Heart right ventricle (tissue), 16 donors: ENCODE measurements at regions not wholly inside any gene's neighbourhood (a gene's known extent, or its start where the extent isn't known, plus 50 kb on each side); places are given as distances from the start of the nearest gene placed in this dataset.

ENCODE experiments used
- ATAC-seq, 8 donors: fragments of 200-7000 bp; cut with Tn5 transposase; one replicate each; pipeline ENCODE4 v1.9.1; 2020; ENCODE audit warnings: mild to moderate bottlenecking in 8 of 8, moderate library complexity in 8 of 8, moderate number of reproducible peaks in 1 of 8
- DNase-seq, 2 donors: peaks; one replicate each; pipeline ENCODE4 v3.0.0-alpha.2; 2020
- H3K27ac ChIP-seq, 10 donors: fragments of 200-600 bp; sonication (generic) in 2 of 10; one replicate each; pipeline versions ENCODE4 v1.5.0 to v1.8.0; 2020 to 2022; ENCODE audit warnings: mild to moderate bottlenecking in 3 of 10
- H3K27me3 ChIP-seq, 7 donors: fragments of 200-600 bp; one replicate each; pipeline ENCODE4 v1.8.0; 2021 to 2022; ENCODE audit warnings: mild to moderate bottlenecking in 2 of 7
- H3K36me3 ChIP-seq, 9 donors: fragments of 200-600 bp; sonication (generic) in 1 of 9; one replicate each; pipeline versions ENCODE4 v1.5.0 to v1.8.0; 2020 to 2022; ENCODE audit warnings: mild to moderate bottlenecking in 2 of 9
- H3K4me1 ChIP-seq, 9 donors: fragments of 200-600 bp; sonication (generic) in 1 of 9; one replicate each; pipeline versions ENCODE4 v1.5.0 to v1.8.0; 2020 to 2022; ENCODE audit warnings: mild to moderate bottlenecking in 4 of 9
- H3K4me3 ChIP-seq, 10 donors: fragments of 200-600 bp; sonication (generic) in 2 of 10; one replicate each; pipeline versions ENCODE4 v1.5.0 to v1.8.0; 2020 to 2022; ENCODE audit warnings: mild to moderate bottlenecking in 7 of 10, moderate library complexity in 2 of 10
- H3K9me3 ChIP-seq, 11 donors: fragments of 200-600 bp in 10 of 11; sonication (generic) in 2 of 11; one replicate each; pipeline versions ENCODE4 v1.5.0 to v1.8.0; 2013 to 2022; ENCODE audit warnings: mild to moderate bottlenecking in 2 of 11, control low read depth in 1 of 11, moderate library complexity in 1 of 11
- CTCF ChIP-seq, 9 donors: fragments of 200-600 bp; sonication (generic) in 2 of 9; IDR thresholded peaks; one replicate each; pipeline versions ENCODE4 v1.5.0 to v1.8.0; 2021 to 2022; ENCODE audit warnings: antibody characterized with exemption in 9 of 9, mild to moderate bottlenecking in 5 of 9, moderate library complexity in 1 of 9
- WGBS, 2 donors: extraction: QIAGEN DNeasy Blood & Tissue Kit; methylation state at CpG; one replicate each; pipeline ENCODE4 v1.1.7; 2013; ENCODE audit warnings: inconsistent platforms in 1 of 2; 5-methylcytosine and 5-hydroxymethylcytosine counted together
- intact Hi-C, 10 donors: fragments of 100-400 bp; cut with DNase I; formaldehyde crosslinking; loops; one replicate each; pipeline versions ENCODE4 v1.11.1 to v1.14.2; 2022
- donor health status: Arrhythmogenic right ventricular cardiomyopathy.
- donor health status: ischemic (EF 13 %, LVEDD 7.1; RV severe dilation, severe dysfunction).
- donor health status: healthy with polysubstance abuse.
- donor health status: DM: no; HTN: yes; CAD: no.
- donor health status: DM: no; HTN: no; CAD: no.
- donor health status: ischemic (EF 25% LVEDD 6.9; RV normal size, moderate dysfunction).
- donor health status: ischemic (EF 25% LVEDD 5.7; RV mildly dilated, moderate dysfunction).
- donor health status: healthy.
- donor health status: DM: yes; HTN: yes; CAD: no.
- donor health status: Ischemic cardiomyopathy.
- donor health status: ischemic (EF 35%, LVEDD 5.7; RV mildly dilated, moderate dysfunction).
- donor health status: nonischemic (EF 11% LVEDD 7.7; RV severe dilation, severe dysfunction).
- donor health status: DM: yes; HTN: yes; CAD: no.
- donor health status: PGD.
- donor health status: ischemic (EF 29% LVEDD 5.4; RV normal size, mild dysfunction).
- donor health status: nonischemic (EF 23%, LVEDD 6.1; RV moderate dilation, normal function).

GRCh38 chr1:219071209-219071608 lies 102.5 kb upstream of the LYPLAL1 start:
- Histone ChIP-seq H3K9me3 (peaks cover 0 to 12% (median 0%) of the 10 kb centered on the region in 11 donors), H3K27me3 (no peaks in the 10 kb centered on the region), H3K27ac (no peak overlapping the region), H3K4me3 (no peak overlapping the region), H3K36me3 (no peaks in the 10 kb centered on the region), H3K4me1 (peaks cover 0 to 10% (median 6%) of the 10 kb centered on the region in 9 donors)
- DNase-seq (no peak), ATAC-seq (no peak)
- WGBS, 2 donors: 91 to 94% methylated on average over 4 of the region's 4 CpGs
- no peak for TF ChIP-seq CTCF (IDR thresholded peaks at IDR 0.05)
- intact Hi-C loops: no loop called here

GRCh38 chr1:219072329-219072728 lies 101.3 kb upstream of the LYPLAL1 start:
- WGBS, 2 donors: 92 to 97% methylated on average over 5 of the region's 5 CpGs
- no peaks in the 10 kb centered on the region for H3K36me3 ChIP-seq
- TF ChIP-seq CTCF (IDR thresholded peaks at IDR 0.05): no peak
- H3K4me3 ChIP-seq: no peak overlapping the region
- intact Hi-C loops: no loop called here
- H3K4me1 ChIP-seq: peaks cover 0 to 11% (median 0%) of the 10 kb centered on the region in 9 donors
- peaks cover 0 to 12% (median 0%) of the 10 kb centered on the region in 11 donors for H3K9me3 ChIP-seq
- no peak for DNase-seq
- no peaks in the 10 kb centered on the region for H3K27me3 ChIP-seq
- ATAC-seq: no peak
- no peak overlapping the region for H3K27ac ChIP-seq

- DNase-seq (no peak), ATAC-seq (peak in 1 of 8 donors; percentile 34)
- intact Hi-C loops: no loop called here
- H3K4me1 ChIP-seq: peaks cover 0 to 11% (median 0%) of the 10 kb centered on the region in 9 donors
- H3K9me3 ChIP-seq: peaks cover 0 to 12% (median 0%) of the 10 kb centered on the region in 11 donors
- no peaks in the 10 kb centered on the region for H3K36me3 ChIP-seq
- no peak overlapping the region for H3K27ac ChIP-seq
- TF ChIP-seq CTCF (IDR thresholded peaks at IDR 0.05): no peak
- H3K4me3 ChIP-seq: no peak overlapping the region
- 62 to 76% methylated on average over 5 of the region's 5 CpGs for WGBS, 2 donors
- no peaks in the 10 kb centered on the region for H3K27me3 ChIP-seq
Observed at GRCh38 chr1:219074084-219074728, 99.5 kb upstream of the LYPLAL1 start.

GRCh38 chr1:219075121-219075879 lies 98.4 kb upstream of the LYPLAL1 start:
- no peak for TF ChIP-seq CTCF (IDR thresholded peaks at IDR 0.05)
- Histone ChIP-seq H3K4me3 (no peak overlapping the region), H3K9me3 (peaks cover 0 to 10% (median 0%) of the 10 kb centered on the region in 11 donors), H3K4me1 (peaks cover 0 to 11% (median 0%) of the 10 kb centered on the region in 9 donors), H3K36me3 (no peaks in the 10 kb centered on the region), H3K27me3 (no peaks in the 10 kb centered on the region), H3K27ac (no peak overlapping the region)
- DNase-seq (no peak), ATAC-seq (no peak)
- intact Hi-C loops: no loop called here
- WGBS, 2 donors: 75 to 77% methylated on average over 2 of the region's 2 CpGs
